Stimulated activated CD4-positive, alpha-beta T cell treated with anti-CD3 and anti-CD28 coated beads, Interleukin-15, amount 100 ng/mL, for 1 hour (primary cell): ENCODE measurements at regions not wholly inside any gene's neighbourhood (a gene's known extent, or its start where the extent isn't known, plus 50 kb on each side); places are given as distances from the start of the nearest gene placed in this dataset.
A peak's percentile ranks its signal among the peaks of the same experiment; 100 is the strongest.
"Not testable (repeated sequence)": the region's sequence is repeated elsewhere in the genome, so short reads cannot be mapped to it uniquely, and the experiment has no call there.

ENCODE experiments used
- DNase-seq, 2 donors: peaks; one replicate each; pipeline ENCODE4 v3.0.0-alpha.2; 2020; ENCODE audit warnings: low read depth in 1 of 2, low spot score in 1 of 2

DNA sequence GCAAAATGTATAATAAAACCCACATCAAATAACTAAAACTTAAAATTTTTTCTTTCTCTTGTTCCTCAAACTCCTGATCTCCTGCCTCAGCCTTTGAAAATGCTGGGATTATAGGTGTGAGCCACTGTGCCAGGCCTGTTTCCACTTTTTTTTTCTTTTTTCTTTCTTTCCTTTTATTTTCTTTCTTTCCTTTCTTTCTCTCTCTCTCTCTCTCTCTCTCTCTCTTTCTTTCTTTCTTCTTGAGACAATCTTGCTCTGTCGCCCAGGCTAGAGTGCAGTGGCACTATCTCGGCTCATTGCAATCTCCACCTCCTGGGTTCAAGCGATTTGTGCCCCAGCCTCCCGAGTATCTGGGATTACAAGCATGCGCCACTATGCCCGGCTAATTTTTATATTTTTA is 164.6 kb downstream of the OR2B2 start:
- DNase-seq: no peak

DNA sequence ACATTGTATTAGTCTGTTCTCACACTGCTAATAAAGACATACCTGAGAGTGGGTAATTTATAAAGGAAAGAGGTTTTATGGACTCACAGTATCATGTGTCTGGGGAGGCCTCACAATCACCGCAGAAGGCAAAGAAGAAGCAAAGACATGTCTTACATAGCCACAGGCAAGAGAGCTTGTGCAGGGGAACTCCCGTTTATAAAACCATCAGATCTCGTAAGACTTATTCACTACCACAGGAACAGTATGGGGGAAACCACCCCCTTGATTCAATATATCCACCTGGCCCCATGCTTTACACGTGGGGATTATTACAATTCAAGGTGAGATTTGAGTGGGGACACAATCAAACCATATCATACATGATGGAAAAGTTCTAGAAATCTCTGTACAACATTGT is 165.3 kb downstream of the OR2B2 start:
- not testable (repeated sequence) for DNase-seq

DNA sequence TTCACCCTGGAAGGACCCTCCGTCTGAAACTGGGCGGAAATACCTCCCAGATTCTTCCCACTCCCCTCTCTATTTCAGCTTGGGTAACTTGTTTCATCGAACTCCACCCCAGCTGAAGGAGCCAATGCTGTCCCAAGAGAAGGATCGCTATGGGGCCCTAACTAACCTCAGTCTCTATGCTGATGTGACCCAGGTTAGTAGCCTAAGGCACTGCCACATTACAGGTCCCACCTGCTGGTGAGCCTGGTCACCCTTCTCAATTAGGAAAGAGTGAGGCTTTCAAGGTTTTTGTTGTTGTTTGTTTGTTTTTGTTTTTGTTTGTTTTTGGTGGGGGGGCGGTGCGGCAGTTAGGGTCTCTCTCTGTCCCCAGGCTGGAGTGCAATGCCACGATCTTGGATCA is 168.4 kb downstream of the OR2B2 start:
- DNase-seq: no peak

DNA sequence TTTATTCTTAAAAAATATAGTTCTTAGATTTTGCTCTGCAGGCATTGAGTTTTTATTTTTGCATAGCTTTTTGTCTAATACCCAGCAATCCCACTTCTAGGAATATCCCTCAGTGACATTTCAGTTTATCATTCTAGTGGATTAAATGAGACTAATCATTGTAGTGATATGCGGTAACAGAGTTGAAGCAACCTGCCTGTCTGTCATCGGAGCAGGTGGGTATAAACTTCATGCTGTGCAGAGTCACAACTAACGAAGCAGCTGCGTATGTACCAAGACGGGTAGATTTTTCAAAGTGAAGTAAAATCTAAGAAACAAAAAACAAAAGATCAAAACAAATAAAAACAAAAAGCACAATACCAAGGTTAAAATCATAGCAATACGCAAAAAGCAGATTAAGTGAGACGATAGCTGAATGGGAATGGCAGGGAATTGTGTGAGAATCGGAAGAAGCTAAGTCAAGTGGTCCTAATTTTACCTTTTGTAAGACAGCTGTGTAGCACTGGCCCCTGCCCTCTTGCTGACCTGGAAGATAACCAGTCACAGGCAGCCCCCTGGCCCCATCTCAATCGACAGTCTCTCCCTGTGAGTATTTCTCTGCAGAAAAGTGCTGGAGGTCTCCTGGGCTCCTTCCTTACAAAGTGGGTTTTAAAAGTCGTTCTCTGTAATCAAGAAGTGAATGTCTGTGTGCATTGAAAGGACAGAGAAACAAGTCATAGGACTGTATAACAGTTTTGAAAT is 169.2 kb downstream of the OR2B2 start:
- no peak for DNase-seq

- DNase-seq: not testable (repeated sequence)
These were observed 172.3 kb downstream of the OR2B2 start for GRCh38 chr6:27739902-27740301.

- DNase-seq: no peak
These were observed 175.5 kb downstream of the OR2B2 start for GRCh38 chr6:27736686-27737085.

DNA sequence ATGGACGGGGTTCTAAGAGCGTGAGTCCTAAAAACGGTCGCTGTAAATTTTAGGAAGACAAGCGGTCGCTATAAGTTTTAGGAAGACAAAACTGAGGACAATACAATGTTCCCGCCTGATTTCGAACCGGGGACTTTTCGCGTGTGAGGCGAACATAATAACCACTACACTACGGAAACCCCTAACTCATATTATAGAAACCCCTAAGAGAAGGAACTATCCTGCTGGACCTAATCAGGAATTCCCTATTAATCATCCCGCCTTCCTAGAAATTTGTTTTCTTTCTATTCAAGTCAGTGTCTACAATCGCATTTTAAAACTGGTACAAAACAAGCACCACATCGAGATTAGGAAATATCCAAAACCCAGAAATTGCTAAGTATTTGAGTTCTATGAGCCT is 183.8 kb downstream of the OR2B2 start:
- no peak for DNase-seq

- no peak for DNase-seq
These were observed 185.6 kb downstream of the OR2B2 start for GRCh38 chr6:27726619-27727023.

GRCh38 chr6:27720607-27721580 is 191.3 kb downstream of the OR2B2 start:
- no peak for DNase-seq

- DNase-seq: not testable (repeated sequence)
These were observed 193.2 kb downstream of the OR2B2 start for GRCh38 chr6:27719039-27719438.

DNA sequence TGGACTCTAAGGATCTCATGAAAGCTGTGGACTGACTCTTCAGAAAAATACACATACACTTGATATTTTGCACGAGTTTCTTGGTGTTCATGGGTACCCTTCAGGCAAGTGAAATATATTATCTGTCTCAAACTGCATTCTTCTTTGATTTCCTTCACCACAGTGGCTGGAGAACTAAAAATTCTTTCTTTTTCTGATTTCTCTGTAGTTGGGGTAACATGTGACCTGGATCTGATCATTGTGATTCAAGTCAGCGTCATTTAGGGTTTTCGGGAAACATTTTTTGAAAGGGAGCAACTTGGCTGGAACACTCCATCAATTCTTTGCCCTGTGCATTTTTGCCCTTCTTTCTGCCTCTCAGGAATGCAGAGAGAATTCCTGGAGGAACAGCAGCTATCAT is 205.8 kb downstream of the OR2B2 start:
- no peak for DNase-seq

- no peak for DNase-seq
These were observed 211.9 kb downstream of the OR2B2 start for GRCh38 chr6:27700337-27700736.

DNA sequence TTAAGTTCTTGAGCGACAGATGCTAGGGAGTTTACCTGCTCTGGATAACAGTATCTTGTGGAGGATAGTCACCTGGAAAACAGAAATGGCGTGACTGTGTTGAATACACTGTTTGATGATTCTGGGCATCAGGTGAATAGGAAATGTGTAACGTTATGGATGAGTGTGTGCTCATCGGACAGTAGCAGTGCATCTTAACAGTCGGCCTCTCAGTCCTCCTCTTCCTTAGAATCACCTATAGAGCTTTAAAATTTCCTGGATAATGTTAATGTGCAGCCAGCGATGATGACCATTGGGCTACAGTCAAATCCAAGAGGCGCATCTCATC is 217.7 kb downstream of the OR2B2 start:
- no peak for DNase-seq

DNA sequence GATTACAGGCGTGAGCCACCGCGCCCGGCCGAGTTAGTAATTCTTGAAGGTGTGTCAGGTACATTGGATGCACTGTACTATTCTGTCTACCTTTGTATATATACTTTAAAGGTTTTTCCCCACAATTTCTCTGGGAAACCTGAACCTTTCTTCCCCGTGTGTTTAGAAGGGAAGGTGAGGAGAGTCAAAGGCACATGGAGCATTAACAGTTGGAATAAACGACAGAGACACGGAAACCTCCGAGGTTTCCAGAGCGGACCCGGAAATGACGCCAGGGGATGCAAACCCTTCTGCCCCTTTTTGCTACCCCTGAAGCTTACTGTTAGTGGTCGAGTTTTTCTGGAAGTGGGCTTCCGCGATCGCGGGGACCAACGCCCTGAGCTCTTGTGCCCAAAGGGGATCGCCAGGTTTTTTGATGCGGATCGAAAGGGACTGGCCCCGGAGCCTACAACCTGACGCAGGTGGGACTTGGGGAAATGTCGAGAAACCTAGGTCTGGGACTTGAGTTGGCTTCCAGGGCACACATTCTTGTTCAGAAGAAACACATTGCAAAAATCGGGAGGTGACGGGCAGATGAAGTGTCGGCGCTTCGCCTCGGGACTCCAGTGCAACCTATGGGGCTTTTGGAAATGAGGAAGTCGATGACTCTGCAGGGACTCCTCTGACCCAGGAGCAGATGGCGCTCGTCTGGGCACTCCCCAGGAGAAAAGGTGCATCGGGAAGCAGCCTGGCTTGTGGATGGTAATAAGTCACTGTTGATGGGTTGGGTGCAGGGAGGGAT is 218.2 kb downstream of the OR2B2 start:
- DNase-seq: no peak

GRCh38 chr6:27692133-27692532 is 219.2 kb upstream of the ZNF184 start:
- DNase-seq: not testable (repeated sequence)

DNA sequence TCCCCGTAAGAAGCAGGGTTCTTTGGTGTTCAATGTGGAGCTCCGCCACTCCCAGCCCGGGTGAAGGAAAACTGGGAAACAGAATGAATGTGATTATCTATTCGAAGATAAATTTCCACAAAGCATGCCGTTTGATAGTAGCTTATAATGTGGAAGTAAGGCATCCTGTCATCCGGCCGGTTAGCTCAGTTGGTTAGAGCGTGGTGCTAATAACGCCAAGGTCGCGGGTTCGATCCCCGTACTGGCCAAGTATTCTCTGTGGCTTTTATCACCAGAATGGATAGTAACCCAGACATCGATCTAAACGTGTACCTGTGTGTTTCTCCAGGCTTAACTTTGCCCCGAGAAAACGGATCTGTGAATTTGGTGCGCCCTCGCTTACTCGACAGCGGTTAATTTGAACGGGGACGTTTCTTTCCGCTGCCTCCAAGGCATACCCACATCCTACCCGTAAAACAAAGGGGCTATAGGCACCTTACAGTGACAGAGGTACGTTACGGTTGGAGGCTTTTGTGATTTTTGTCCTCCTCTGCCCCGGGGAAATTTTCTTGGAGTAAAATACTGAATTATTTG is 215.2 kb upstream of the ZNF184 start:
- DNase-seq: peak; percentile 73 to 80

DNA sequence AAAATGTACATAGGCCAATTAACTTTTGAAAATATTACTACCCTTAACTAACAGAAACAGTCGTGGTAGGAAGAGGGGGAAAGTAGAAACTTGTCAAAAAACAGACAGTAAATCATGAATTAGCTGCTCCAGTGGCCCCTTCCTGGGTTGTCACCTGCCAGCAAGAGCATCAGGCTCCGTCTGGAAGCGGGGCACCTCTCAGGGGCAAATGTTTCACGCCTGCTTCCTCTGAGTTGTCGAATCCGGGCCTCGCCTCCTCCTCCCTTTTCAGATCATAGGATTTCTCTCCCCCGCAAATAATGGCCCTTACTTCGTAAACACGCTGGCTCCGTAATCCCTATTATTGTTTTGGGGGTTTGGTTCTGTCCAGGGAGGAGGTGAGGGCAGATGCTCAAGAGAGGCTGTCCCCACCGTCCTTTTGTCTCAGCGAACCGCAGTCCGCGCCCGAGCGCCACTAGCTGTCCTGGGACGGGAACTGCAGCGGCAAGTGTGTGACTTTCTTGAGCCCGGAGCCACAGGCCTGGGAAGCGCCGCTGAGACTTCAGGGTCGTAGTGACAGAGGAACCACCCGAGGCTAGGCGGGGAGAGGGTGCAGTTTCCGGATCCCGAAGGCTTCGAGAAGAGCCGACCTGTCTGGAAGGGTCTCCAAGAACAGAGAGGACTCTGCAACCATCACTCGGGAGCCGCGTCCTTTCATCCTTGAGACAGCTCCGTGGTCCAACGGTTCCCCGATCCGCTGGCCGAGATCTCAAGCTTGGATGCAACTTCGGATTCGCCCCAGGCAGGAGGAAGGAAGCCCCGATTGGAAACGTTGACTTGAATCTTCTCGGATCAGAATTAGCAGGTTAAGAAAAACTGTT is 214.5 kb upstream of the ZNF184 start:
- DNase-seq: peak; percentile 49 to 64

GRCh38 chr6:27685279-27685678 is 212.4 kb upstream of the ZNF184 start:
- DNase-seq: no peak

GRCh38 chr6:27684264-27685211 is 211.6 kb upstream of the ZNF184 start:
- no peak for DNase-seq
